ENCODE measurements at regions not wholly inside any gene's neighbourhood (a gene's known extent, or its start where the extent isn't known, plus 50 kb on each side); places are given as distances from the start of the nearest gene placed in this dataset.

- Histone ChIP-seq H3K27me3 (ENCODE audit: control insufficient read depth, insufficient read depth, low read length) (no peaks in the 10 kb centered on the region), H3K4me3 (ENCODE audit: low read depth, low read length) (no peak overlapping the region), H3K27ac (ENCODE audit: low read depth, low read length) (no peak overlapping the region), H3K9me3 (ENCODE audit: control insufficient read depth, insufficient read depth, low read length) (no peaks in the 10 kb centered on the region)
- ChIA-PET CTCF (no interaction called here), POLR2A (no interaction called here)
- TF ChIP-seq CTCF (IDR thresholded peaks at IDR 0.05; ENCODE audit: low read depth, low read length): no peak
- DNase-seq (ENCODE audit: low read depth, low spot score): no peak
Observed at GRCh38 chr3:145266368-145266767, 894.6 kb downstream of the PLOD2 start.

GRCh38 chr3:145269106-145269505 lies 891.9 kb downstream of the PLOD2 start:
- DNase-seq (ENCODE audit: low read depth, low spot score): no peak
- CTCF ChIA-PET: no interaction called here
- Histone ChIP-seq H3K27me3 (ENCODE audit: control insufficient read depth, insufficient read depth, low read length) (no peaks in the 10 kb centered on the region), H3K4me3 (ENCODE audit: low read depth, low read length) (no peak overlapping the region), H3K27ac (ENCODE audit: low read depth, low read length) (no peak overlapping the region), H3K9me3 (ENCODE audit: control insufficient read depth, insufficient read depth, low read length) (no peaks in the 10 kb centered on the region)
- no peak for TF ChIP-seq CTCF (IDR thresholded peaks at IDR 0.05; ENCODE audit: low read depth, low read length)
- POLR2A ChIA-PET: no interaction called here

GRCh38 chr3:145272684-145273083 lies 888.3 kb downstream of the PLOD2 start:
- TF ChIP-seq CTCF (IDR thresholded peaks at IDR 0.05; ENCODE audit: low read depth, low read length): no peak
- DNase-seq (ENCODE audit: low read depth, low spot score): no peak
- H3K27me3 ChIP-seq (ENCODE audit: control insufficient read depth, insufficient read depth, low read length): no peaks in the 10 kb centered on the region
- ChIA-PET POLR2A (no interaction called here), CTCF (no interaction called here)
- H3K4me3 ChIP-seq (ENCODE audit: low read depth, low read length): no peak overlapping the region
- H3K9me3 ChIP-seq (ENCODE audit: control insufficient read depth, insufficient read depth, low read length): no peaks in the 10 kb centered on the region
- H3K27ac ChIP-seq (ENCODE audit: low read depth, low read length): no peak overlapping the region

GRCh38 chr3:145282505-145282904 lies 878.5 kb downstream of the PLOD2 start:
- no peak for TF ChIP-seq CTCF (IDR thresholded peaks at IDR 0.05; ENCODE audit: low read depth, low read length)
- CTCF ChIA-PET: no interaction called here

GRCh38 chr3:145286937-145287336 lies 874.0 kb downstream of the PLOD2 start:
- ChIA-PET POLR2A (no interaction called here), CTCF (interaction anchor here (1.0 kb wide), 1 partner anchor 1402 kb away, joined by 3 read pairs; no protein-coding TSS in a partner anchor)
- H3K27me3 ChIP-seq (ENCODE audit: control insufficient read depth, insufficient read depth, low read length): no peaks in the 10 kb centered on the region
- DNase-seq (ENCODE audit: low read depth, low spot score): no peak
- H3K27ac ChIP-seq (ENCODE audit: low read depth, low read length): no peak overlapping the region
- H3K4me3 ChIP-seq (ENCODE audit: low read depth, low read length): no peak overlapping the region
- no peaks in the 10 kb centered on the region for H3K9me3 ChIP-seq (ENCODE audit: control insufficient read depth, insufficient read depth, low read length)
- no peak for TF ChIP-seq CTCF (IDR thresholded peaks at IDR 0.05; ENCODE audit: low read depth, low read length)

More at GRCh38 chr3:145282505-145282904, 878.5 kb downstream of the PLOD2 start:
- Histone ChIP-seq H3K9me3 (ENCODE audit: control insufficient read depth, insufficient read depth, low read length) (no peaks in the 10 kb centered on the region), H3K27ac (ENCODE audit: low read depth, low read length) (no peak overlapping the region), H3K4me3 (ENCODE audit: low read depth, low read length) (no peak overlapping the region), H3K27me3 (ENCODE audit: control insufficient read depth, insufficient read depth, low read length) (no peaks in the 10 kb centered on the region)
- DNase-seq (ENCODE audit: low read depth, low spot score): no peak
- POLR2A ChIA-PET: no interaction called here
